ENCODE measurements at regions not wholly inside any gene's neighbourhood (a gene's known extent, or its start where the extent isn't known, plus 50 kb on each side); places are given as distances from the start of the nearest gene placed in this dataset.

GRCh38 chr13:73665261-73665660 lies 468.9 kb downstream of the KLF12 start:
- TF ChIP-seq ZNF248 (tag by site-specific recombination; IDR thresholded peaks at IDR 0.05) (no peak), ZXDB (tag by site-specific recombination; IDR thresholded peaks at IDR 0.05) (no peak), ZNF449 (tag by site-specific recombination; IDR thresholded peaks at IDR 0.05) (no peak), SP2 (tag by site-specific recombination; IDR thresholded peaks at IDR 0.05) (no peak), CTCF (tag by site-specific recombination; IDR thresholded peaks at IDR 0.05) (no peak), ZNF561 (tag by site-specific recombination; IDR thresholded peaks at IDR 0.05; ENCODE audit: borderline replicate concordance) (no peak), ZBTB8A (tag by site-specific recombination; IDR thresholded peaks at IDR 0.05) (no peak), ZNF133 (tag by site-specific recombination; IDR thresholded peaks at IDR 0.05) (no peak), ZNF211 (tag by site-specific recombination; IDR thresholded peaks at IDR 0.05; ENCODE audit: low read depth) (no peak), BCL11A (tag by site-specific recombination; IDR thresholded peaks at IDR 0.05; ENCODE audit: low read depth) (no peak)
- TF ChIP-seq, protein P1, sequence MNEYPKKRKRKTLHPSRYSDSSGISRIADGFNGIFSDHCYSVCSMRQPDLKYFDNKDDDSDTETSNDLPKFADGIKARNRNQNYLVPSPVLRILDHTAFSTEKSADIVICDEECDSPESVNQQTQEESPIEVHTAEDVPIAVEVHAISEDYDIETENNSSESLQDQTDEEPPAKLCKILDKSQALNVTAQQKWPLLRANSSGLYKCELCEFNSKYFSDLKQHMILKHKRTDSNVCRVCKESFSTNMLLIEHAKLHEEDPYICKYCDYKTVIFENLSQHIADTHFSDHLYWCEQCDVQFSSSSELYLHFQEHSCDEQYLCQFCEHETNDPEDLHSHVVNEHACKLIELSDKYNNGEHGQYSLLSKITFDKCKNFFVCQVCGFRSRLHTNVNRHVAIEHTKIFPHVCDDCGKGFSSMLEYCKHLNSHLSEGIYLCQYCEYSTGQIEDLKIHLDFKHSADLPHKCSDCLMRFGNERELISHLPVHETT (tag by site-specific recombination; IDR thresholded peaks at IDR 0.05) = no peak

Measured in HEK293 (cell line).